IMR-90 (cell line): ENCODE measurements at regions not wholly inside any gene's neighbourhood (a gene's known extent, or its start where the extent isn't known, plus 50 kb on each side); places are given as distances from the start of the nearest gene placed in this dataset.

ENCODE experiments used
- ATAC-seq: fragments of 200-7000 bp; cut with Tn5 transposase; 2 replicates; pipeline ENCODE4 v1.9.1; 2020; ENCODE audit warnings: low read depth, mild to moderate bottlenecking, moderate library complexity
- BruUV-seq: library from RNA; stranded (reverse); fragments of 400-500 nt; replicated peaks from 2 replicates; lab custom pipeline; 2021; lab: Mats Ljungman, UMichigan
- CTCF ChIA-PET: fragments of 300-600 bp; formaldehyde crosslinking; extraction: SDS; loops from one replicate; lab custom pipeline; 2021; ENCODE audit warnings: antibody characterized with exemption; lab: Yijun Ruan, JAX
- POLR2A ChIA-PET: fragments of 300-600 bp; sonication (Branson Sonifier 250); formaldehyde crosslinking; loops from one replicate; lab custom pipeline; 2022; ENCODE audit warnings: antibody characterized with exemption; ENCODE audit not compliant: unreplicated experiment; lab: Charles Lee
- DNase-seq: peaks from one replicate; pipeline ENCODE4 v3.0.0; 2013
- H2AFZ ChIP-seq: replicated peaks from 2 replicates; pipeline ENCODE3; 2013; ENCODE audit warnings: low read length, mild to moderate bottlenecking; ENCODE audit not compliant: poor library complexity
- H2AK5ac ChIP-seq: 2 replicates; pipeline ENCODE4 v1.6.1; 2013; ENCODE audit warnings: low read depth, low read length, inconsistent platforms
- H2AK9ac ChIP-seq: replicated peaks from 2 replicates; pipeline ENCODE3; 2013; ENCODE audit warnings: mild to moderate bottlenecking, low read depth, low read length, moderate library complexity; ENCODE audit not compliant: poor library complexity
- H2BK120ac ChIP-seq: 2 replicates; pipeline ENCODE4 v1.6.1; 2013; ENCODE audit warnings: low read depth, low read length, inconsistent platforms
- H2BK15ac ChIP-seq: 3 replicates; pipeline ENCODE4 v1.6.1; 2013; ENCODE audit warnings: low read depth, low read length, inconsistent platforms
- H2BK20ac ChIP-seq: 2 replicates; pipeline ENCODE4 v1.6.1; 2013; ENCODE audit warnings: low read depth, mild to moderate bottlenecking, inconsistent platforms, low read length, moderate library complexity
- H2BK5ac ChIP-seq: 2 replicates; pipeline ENCODE4 v1.6.1; 2013; ENCODE audit warnings: mild to moderate bottlenecking, low read depth, low read length, inconsistent platforms; ENCODE audit not compliant: poor library complexity, severe bottlenecking
- H3K14ac ChIP-seq: replicated peaks from 2 replicates; pipeline ENCODE4 v1.6.1; 2013; ENCODE audit warnings: low read depth, low read length, inconsistent platforms
- H3K18ac ChIP-seq: 2 replicates; pipeline ENCODE4 v1.6.1; 2013; ENCODE audit warnings: low read depth, low read length, control low read depth
- H3K23ac ChIP-seq: 2 replicates; pipeline ENCODE4 v1.6.1; 2013; ENCODE audit warnings: low read depth, low read length, inconsistent platforms
- H3K27ac ChIP-seq: 2 replicates; pipeline ENCODE4 v1.5.1; 2013; ENCODE audit warnings: mild to moderate bottlenecking, control low read depth, low read length; ENCODE audit not compliant: insufficient read depth
- H3K27me3 ChIP-seq: 2 replicates; pipeline ENCODE4 v1.6.1; 2013; ENCODE audit warnings: low read length; ENCODE audit not compliant: control insufficient read depth, insufficient read depth
- H3K36me3 ChIP-seq: 2 replicates; pipeline ENCODE4 v1.6.1; 2013; ENCODE audit warnings: low read length, mixed read lengths; ENCODE audit not compliant: control insufficient read depth, insufficient read depth
- H3K4ac ChIP-seq: 2 replicates; pipeline ENCODE4 v1.6.1; 2013; ENCODE audit warnings: low read depth, low read length, inconsistent platforms
- H3K4me1 ChIP-seq: 2 replicates; pipeline ENCODE4 v1.6.1; 2013; ENCODE audit warnings: low read length, mixed read lengths; ENCODE audit not compliant: control insufficient read depth, insufficient read depth
- H3K4me2 ChIP-seq: 2 replicates; pipeline ENCODE4 v1.6.1; 2013; ENCODE audit warnings: low read depth, mild to moderate bottlenecking, control low read depth, low read length, moderate library complexity
- H3K4me3 ChIP-seq: 2 replicates; pipeline ENCODE4 v1.5.1; 2013; ENCODE audit warnings: low read depth, mild to moderate bottlenecking, control low read depth, low read length, moderate library complexity; ENCODE audit not compliant: insufficient read depth
- H3K56ac ChIP-seq: 2 replicates; pipeline ENCODE4 v1.6.1; 2013; ENCODE audit warnings: low read length, inconsistent platforms; ENCODE audit not compliant: insufficient read depth; ENCODE audit errors: extremely low read depth
- H3K79me1 ChIP-seq, 2 experiments: 2 replicates each; pipeline ENCODE4 v1.6.1; 2013; ENCODE audit warnings: low read length in 2 of 2, inconsistent platforms in 1 of 2, low read depth in 1 of 2
- H3K9ac ChIP-seq: 2 replicates; pipeline ENCODE4 v1.6.1; 2013; ENCODE audit warnings: low read depth, low read length, control low read depth
- H3K9me1 ChIP-seq: 2 replicates; pipeline ENCODE4 v1.6.1; 2013; ENCODE audit warnings: low read length, inconsistent platforms; ENCODE audit not compliant: insufficient read depth
- H3K9me3 ChIP-seq: 2 replicates; pipeline ENCODE4 v1.6.1; 2013; ENCODE audit warnings: low read length; ENCODE audit not compliant: control insufficient read depth, insufficient read depth
- H4K20me1 ChIP-seq: 2 replicates; pipeline ENCODE4 v1.6.1; 2013; ENCODE audit warnings: low read length, inconsistent platforms; ENCODE audit not compliant: insufficient read depth
- H4K5ac ChIP-seq: 2 replicates; pipeline ENCODE4 v1.6.1; 2013; ENCODE audit warnings: mild to moderate bottlenecking, low read depth, low read length, control low read depth
- H4K8ac ChIP-seq, 2 experiments: 2 replicates each; pipeline ENCODE4 v1.6.1; 2013; ENCODE audit warnings: low read depth in 2 of 2, low read length in 2 of 2, control low read depth in 1 of 2, inconsistent platforms in 1 of 2
- H4K91ac ChIP-seq: 2 replicates; pipeline ENCODE4 v1.6.1; 2013; ENCODE audit warnings: low read depth, low read length, inconsistent platforms; ENCODE audit not compliant: insufficient read depth
- BHLHE40 ChIP-seq: fragments of 150-350 bp; IDR thresholded peaks from 2 replicates; pipeline ENCODE4 v1.6.1; 2016; ENCODE audit warnings: mild to moderate bottlenecking, low read depth, low read length
- CEBPB ChIP-seq: IDR thresholded peaks from 2 replicates; pipeline ENCODE4 v1.6.1; 2012; ENCODE audit warnings: low read depth, low read length, improper control_type of control experiment
- CTCF ChIP-seq: conservative IDR thresholded peaks from 2 replicates; pipeline ENCODE4 v1.5.1; 2012; ENCODE audit warnings: mild to moderate bottlenecking, low read depth, low read length, improper control_type of control experiment
- ELK1 ChIP-seq: fragments of 150-350 bp; IDR thresholded peaks from 2 replicates; pipeline ENCODE4 v1.6.1; 2016; ENCODE audit warnings: low read depth, mild to moderate bottlenecking, low read length, moderate library complexity, borderline replicate concordance
- FOS ChIP-seq: fragments of 150-350 bp; IDR thresholded peaks from 2 replicates; pipeline ENCODE4 v1.6.1; 2016; ENCODE audit warnings: low read depth, low read length
- MAFK ChIP-seq: IDR thresholded peaks from 2 replicates; pipeline ENCODE4 v1.6.1; 2012; ENCODE audit warnings: low read depth, low read length, improper control_type of control experiment
- MAZ ChIP-seq: IDR thresholded peaks from 2 replicates; pipeline ENCODE4 v1.6.1; 2012; ENCODE audit warnings: low read depth, mild to moderate bottlenecking, low read length, improper control_type of control experiment, moderate library complexity, borderline replicate concordance
- NFE2L2 ChIP-seq: fragments of 150-350 bp; IDR thresholded peaks from 2 replicates; pipeline ENCODE4 v1.6.1; 2016; ENCODE audit warnings: low read depth, mild to moderate bottlenecking, low read length
- RAD21 ChIP-seq: IDR thresholded peaks from 2 replicates; pipeline ENCODE4 v1.6.1; 2012; ENCODE audit warnings: low read length, improper control_type of control experiment
- RCOR1 ChIP-seq: IDR thresholded peaks from 2 replicates; pipeline ENCODE4 v1.6.1; 2012; ENCODE audit warnings: mild to moderate bottlenecking, low read length, improper control_type of control experiment; ENCODE audit not compliant: insufficient replicate concordance
- RFX5 ChIP-seq: IDR thresholded peaks from 2 replicates; pipeline ENCODE4 v1.8.0; 2012; ENCODE audit warnings: low read depth, mild to moderate bottlenecking, low read length, moderate library complexity
- SMC3 ChIP-seq: fragments of 150-350 bp; IDR thresholded peaks from 2 replicates; pipeline ENCODE4 v1.6.1; 2016; ENCODE audit warnings: low read depth, mild to moderate bottlenecking, antibody characterized with exemption, low read length, moderate library complexity
- WGBS, 2 experiments: methylation state at CpG; one replicate each; pipeline versions ENCODE4 v1.1.5 to v1.1.7; 2013; ENCODE audit warnings: missing lambda C conversion rate in 2 of 2; ENCODE audit not compliant: insufficient read length in 1 of 2; ENCODE audit errors: extremely low coverage in 2 of 2; 5-methylcytosine and 5-hydroxymethylcytosine counted together
- dilution Hi-C: fragments of 300-500 bp; cut with HindIII; formaldehyde crosslinking; loops from one replicate; pipeline ENCODE4 v1.14.3; 2018; ENCODE audit warnings: low sequenced_read_pairs; ENCODE audit not compliant: unreplicated experiment
- in situ Hi-C: fragments of 300-500 bp; cut with MboI; formaldehyde crosslinking; loops from 3 replicates; pipeline ENCODE4 v1.14.3; 2019; ENCODE audit warnings: low sequenced_read_pairs, inconsistent platforms, mixed read lengths
- intact Hi-C: fragments of 100-400 bp; cut with micrococcal nuclease; formaldehyde crosslinking; loops from 2 replicates; pipeline ENCODE4 v1.10.0; 2022
- TF ChIP-seq, protein P1 (sequence below): fragments of 150-350 bp; IDR thresholded peaks from 2 replicates; pipeline ENCODE4 v1.6.1; 2017; ENCODE audit warnings: mild to moderate bottlenecking, antibody characterized with exemption, low read length, low read depth

DNA sequence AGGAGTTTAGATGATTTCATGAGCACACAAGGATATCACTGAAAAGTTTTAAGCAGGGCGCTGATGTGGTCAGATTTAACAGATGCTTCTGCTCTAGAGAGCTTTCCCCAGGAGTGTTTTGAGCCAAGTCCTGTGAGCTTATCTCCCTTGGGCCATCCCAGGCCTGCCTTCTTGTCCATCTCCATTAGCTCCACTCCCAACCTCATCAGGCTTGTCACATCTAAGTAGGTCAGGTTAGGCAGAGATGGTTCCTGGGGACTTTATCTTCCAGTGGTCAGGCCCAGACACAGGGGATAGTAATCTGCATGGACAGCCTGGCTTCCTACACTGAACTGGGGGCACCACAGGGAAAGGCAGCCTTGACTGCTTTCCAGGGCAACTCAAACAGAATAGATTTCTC lies 145.4 kb upstream of the SRRM4 start:
- H3K14ac ChIP-seq: no peak overlapping the region
- no peaks in the 10 kb centered on the region for H3K79me1 ChIP-seq
- peaks cover 14% of the 10 kb centered on the region for H3K9me3 ChIP-seq
- H2AFZ ChIP-seq: no peak overlapping the region
- H3K4me1 ChIP-seq: no peaks in the 10 kb centered on the region
- H3K4me2 ChIP-seq: no peak overlapping the region
- no peak for TF ChIP-seq FOS
- TF ChIP-seq, protein P1, sequence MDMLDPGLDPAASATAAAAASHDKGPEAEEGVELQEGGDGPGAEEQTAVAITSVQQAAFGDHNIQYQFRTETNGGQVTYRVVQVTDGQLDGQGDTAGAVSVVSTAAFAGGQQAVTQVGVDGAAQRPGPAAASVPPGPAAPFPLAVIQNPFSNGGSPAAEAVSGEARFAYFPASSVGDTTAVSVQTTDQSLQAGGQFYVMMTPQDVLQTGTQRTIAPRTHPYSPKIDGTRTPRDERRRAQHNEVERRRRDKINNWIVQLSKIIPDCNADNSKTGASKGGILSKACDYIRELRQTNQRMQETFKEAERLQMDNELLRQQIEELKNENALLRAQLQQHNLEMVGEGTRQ: no peak
- TF ChIP-seq SMC3: no peak
- no peak for TF ChIP-seq RCOR1
- TF ChIP-seq ELK1: no peak
- TF ChIP-seq MAZ: no peak
- TF ChIP-seq CTCF: no peak
- TF ChIP-seq RFX5: no peak
- no peak for TF ChIP-seq MAFK
- no peak for TF ChIP-seq RAD21
- no peak for TF ChIP-seq CEBPB
- TF ChIP-seq BHLHE40: no peak
- no peak for TF ChIP-seq NFE2L2
- no peak overlapping the region for H4K91ac ChIP-seq
- H3K4me3 ChIP-seq: no peak overlapping the region
- no TSS peak for BruUV-seq
- no CpG with 5 or more reads among the region's 1 CpG for WGBS, 2 experiments
- intact Hi-C loops: no loop called here
- no peak overlapping the region for H2AK9ac ChIP-seq
- no peak overlapping the region for H2BK5ac ChIP-seq
- POLR2A ChIA-PET: no interaction called here
- H4K5ac ChIP-seq: no peak overlapping the region
- H3K4ac ChIP-seq: no peak overlapping the region
- CTCF ChIA-PET: no interaction called here
- H3K18ac ChIP-seq: no peak overlapping the region
- ATAC-seq: no peak
- dilution Hi-C loops: no loop called here
- no peak overlapping the region for H2BK15ac ChIP-seq
- no peak overlapping the region for H3K56ac ChIP-seq
- no peak overlapping the region for H3K27ac ChIP-seq
- no peaks in the 10 kb centered on the region for H3K27me3 ChIP-seq
- no peak overlapping the region for H2BK120ac ChIP-seq
- H3K9me1 ChIP-seq: no peaks in the 10 kb centered on the region
- no peak for DNase-seq
- H3K9ac ChIP-seq: no peak overlapping the region
- H3K23ac ChIP-seq: no peak overlapping the region
- no peak overlapping the region for H2BK20ac ChIP-seq
- no peak overlapping the region for H4K8ac ChIP-seq
- no peak overlapping the region for H2AK5ac ChIP-seq
- in situ Hi-C loops: no loop called here
- H3K36me3 ChIP-seq: no peaks in the 10 kb centered on the region
- no peaks in the 10 kb centered on the region for H4K20me1 ChIP-seq
